Heart left ventricle (tissue), 16 donors: ENCODE measurements at regions not wholly inside any gene's neighbourhood (a gene's known extent, or its start where the extent isn't known, plus 50 kb on each side); places are given as distances from the start of the nearest gene placed in this dataset.

Experiments
- ATAC-seq, 4 donors: fragments of 200-7000 bp; cut with Tn5 transposase; one replicate each; pipeline ENCODE4 v1.9.1; 2020 to 2022; ENCODE audit warnings: moderate library complexity in 4 of 4, mild to moderate bottlenecking in 3 of 4, moderate number of reproducible peaks in 1 of 4
- DNase-seq, 5 donors: peaks; one replicate each; pipeline ENCODE4 v3.0.0-alpha.2; 2020
- H3K27ac ChIP-seq, 12 donors: fragments of 200-600 bp; sonication (generic) in 4 of 12; one replicate each; pipeline versions ENCODE4 v1.5.0 to v1.8.0; 2016 to 2022; ENCODE audit warnings: mild to moderate bottlenecking in 2 of 12
- H3K27me3 ChIP-seq, 9 donors: fragments of 200-600 bp; sonication (generic) in 2 of 9; one replicate each; pipeline versions ENCODE4 v1.5.1 to v1.8.0; 2016 to 2022; ENCODE audit warnings: mild to moderate bottlenecking in 3 of 9
- H3K36me3 ChIP-seq, 9 donors: fragments of 200-600 bp; sonication (generic) in 2 of 9; one replicate each; pipeline versions ENCODE4 v1.5.0 to v1.8.0; 2018 to 2022; ENCODE audit warnings: mild to moderate bottlenecking in 2 of 9
- H3K4me1 ChIP-seq, 12 donors: fragments of 200-600 bp; sonication (generic) in 4 of 12; one replicate each; pipeline versions ENCODE4 v1.5.0 to v1.8.0; 2016 to 2022; ENCODE audit warnings: mild to moderate bottlenecking in 3 of 12
- H3K4me3 ChIP-seq, 12 donors: fragments of 200-600 bp; sonication (generic) in 4 of 12; one replicate each; pipeline versions ENCODE4 v1.5.0 to v1.8.0; 2017 to 2022; ENCODE audit warnings: mild to moderate bottlenecking in 9 of 12, moderate library complexity in 4 of 12
- H3K9me3 ChIP-seq, 12 donors: fragments of 200-600 bp; sonication (generic) in 4 of 12; one replicate each; pipeline versions ENCODE4 v1.5.0 to v1.8.0; 2016 to 2022; ENCODE audit warnings: mild to moderate bottlenecking in 1 of 12
- POLR2A ChIP-seq, 2 donors: fragments of 450-650 bp; IDR thresholded peaks; one replicate each; pipeline ENCODE4 v1.6.1; 2017; ENCODE audit warnings: antibody characterized with exemption in 2 of 2, mild to moderate bottlenecking in 2 of 2, moderate library complexity in 2 of 2
- WGBS, 4 donors: extraction: QIAGEN DNeasy Blood & Tissue Kit in 2 of 4; methylation state at CpG; one replicate each; pipeline versions ENCODE4 v1.1.5 to v1.1.7; 2013 to 2018; 5-methylcytosine and 5-hydroxymethylcytosine counted together
- intact Hi-C, 10 donors: fragments of 100-400 bp; cut with DNase I; formaldehyde crosslinking; loops; one replicate each; pipeline versions ENCODE4 v1.11.1 to v1.14.2; 2022
- TF ChIP-seq, protein P1 (sequence below), 12 donors: fragments of 200-600 bp; sonication (generic) in 4 of 12; IDR thresholded peaks; one replicate each; pipeline versions ENCODE4 v1.5.0 to v1.8.0; 2018 to 2022; ENCODE audit warnings: antibody characterized with exemption in 12 of 12, mild to moderate bottlenecking in 5 of 12
- donor health status: ischemic (EF 13 %, LVEDD 7.1; RV severe dilation, severe dysfunction).
- donor health status: healthy with polysubstance abuse.
- donor health status: DM: no; HTN: yes; CAD: no.
- donor health status: DM: no; HTN: no; CAD: no.
- donor health status: ischemic (EF 25% LVEDD 6.9; RV normal size, moderate dysfunction).
- donor health status: ischemic (EF 25% LVEDD 5.7; RV mildly dilated, moderate dysfunction).
- donor health status: healthy.
- donor health status: DM: yes; HTN: yes; CAD: no.
- donor health status: ischemic (EF 35%, LVEDD 5.7; RV mildly dilated, moderate dysfunction).
- donor health status: nonischemic (EF 11% LVEDD 7.7; RV severe dilation, severe dysfunction).
- donor health status: DM: yes; HTN: yes; CAD: no.
- donor health status: PGD.
- donor health status: ischemic (EF 29% LVEDD 5.4; RV normal size, mild dysfunction).
- donor health status: nonischemic (EF 23%, LVEDD 6.1; RV moderate dilation, normal function).

- H3K27ac ChIP-seq = no peak overlapping the region
- 74 to 94% (median 81%) methylated on average over 1 of the region's 1 CpG for WGBS, 4 donors
- no peak for DNase-seq
- no peaks in the 10 kb centered on the region for H3K36me3 ChIP-seq
- ATAC-seq = peak in 2 of 4 donors; percentile 45 to 49
- intact Hi-C loops = no loop called here
- no peaks in the 10 kb centered on the region for H3K27me3 ChIP-seq
- TF ChIP-seq, protein P1, sequence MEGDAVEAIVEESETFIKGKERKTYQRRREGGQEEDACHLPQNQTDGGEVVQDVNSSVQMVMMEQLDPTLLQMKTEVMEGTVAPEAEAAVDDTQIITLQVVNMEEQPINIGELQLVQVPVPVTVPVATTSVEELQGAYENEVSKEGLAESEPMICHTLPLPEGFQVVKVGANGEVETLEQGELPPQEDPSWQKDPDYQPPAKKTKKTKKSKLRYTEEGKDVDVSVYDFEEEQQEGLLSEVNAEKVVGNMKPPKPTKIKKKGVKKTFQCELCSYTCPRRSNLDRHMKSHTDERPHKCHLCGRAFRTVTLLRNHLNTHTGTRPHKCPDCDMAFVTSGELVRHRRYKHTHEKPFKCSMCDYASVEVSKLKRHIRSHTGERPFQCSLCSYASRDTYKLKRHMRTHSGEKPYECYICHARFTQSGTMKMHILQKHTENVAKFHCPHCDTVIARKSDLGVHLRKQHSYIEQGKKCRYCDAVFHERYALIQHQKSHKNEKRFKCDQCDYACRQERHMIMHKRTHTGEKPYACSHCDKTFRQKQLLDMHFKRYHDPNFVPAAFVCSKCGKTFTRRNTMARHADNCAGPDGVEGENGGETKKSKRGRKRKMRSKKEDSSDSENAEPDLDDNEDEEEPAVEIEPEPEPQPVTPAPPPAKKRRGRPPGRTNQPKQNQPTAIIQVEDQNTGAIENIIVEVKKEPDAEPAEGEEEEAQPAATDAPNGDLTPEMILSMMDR (IDR thresholded peaks at IDR 0.05) = no peak
- TF ChIP-seq POLR2A (IDR thresholded peaks at IDR 0.05) = no peak
- no peaks in the 10 kb centered on the region for H3K9me3 ChIP-seq
- H3K4me1 ChIP-seq = peaks cover 0 to 9% (median 1%) of the 10 kb centered on the region in 12 donors
- no peak overlapping the region for H3K4me3 ChIP-seq
Measured at GRCh38 chr4:81571105-81571504, 99.4 kb upstream of the RASGEF1B start.

GRCh38 chr4:81566161-81566591 is 94.5 kb upstream of the RASGEF1B start:
- H3K27ac ChIP-seq = peak overlapping the region; percentile 51 to 91 (median 75)
- DNase-seq (peak in 2 of 5 donors; percentile 12 to 33), ATAC-seq (peak; percentile 40 to 73 (median 56))
- WGBS, 4 donors = 43 to 52% (median 47%) methylated on average over 5 of the region's 5 CpGs
- intact Hi-C loops = loop anchor here in 1 of 10 donors (10.0 kb wide), 1 partner anchor 91 kb away; the partner anchor contains the start of gene RASGEF1B
- H3K4me1 ChIP-seq = peaks cover 0 to 36% (median 8%) of the 10 kb centered on the region in 12 donors
- TF ChIP-seq, protein P1 (IDR thresholded peaks at IDR 0.05) = no peak
- no peak for TF ChIP-seq POLR2A (IDR thresholded peaks at IDR 0.05)
- H3K9me3 ChIP-seq = no peaks in the 10 kb centered on the region
- H3K36me3 ChIP-seq = no peaks in the 10 kb centered on the region
- peak overlapping the region in 9 of 12 donors; percentile 28 to 47 (median 35) for H3K4me3 ChIP-seq
- H3K27me3 ChIP-seq = no peaks in the 10 kb centered on the region

DNA sequence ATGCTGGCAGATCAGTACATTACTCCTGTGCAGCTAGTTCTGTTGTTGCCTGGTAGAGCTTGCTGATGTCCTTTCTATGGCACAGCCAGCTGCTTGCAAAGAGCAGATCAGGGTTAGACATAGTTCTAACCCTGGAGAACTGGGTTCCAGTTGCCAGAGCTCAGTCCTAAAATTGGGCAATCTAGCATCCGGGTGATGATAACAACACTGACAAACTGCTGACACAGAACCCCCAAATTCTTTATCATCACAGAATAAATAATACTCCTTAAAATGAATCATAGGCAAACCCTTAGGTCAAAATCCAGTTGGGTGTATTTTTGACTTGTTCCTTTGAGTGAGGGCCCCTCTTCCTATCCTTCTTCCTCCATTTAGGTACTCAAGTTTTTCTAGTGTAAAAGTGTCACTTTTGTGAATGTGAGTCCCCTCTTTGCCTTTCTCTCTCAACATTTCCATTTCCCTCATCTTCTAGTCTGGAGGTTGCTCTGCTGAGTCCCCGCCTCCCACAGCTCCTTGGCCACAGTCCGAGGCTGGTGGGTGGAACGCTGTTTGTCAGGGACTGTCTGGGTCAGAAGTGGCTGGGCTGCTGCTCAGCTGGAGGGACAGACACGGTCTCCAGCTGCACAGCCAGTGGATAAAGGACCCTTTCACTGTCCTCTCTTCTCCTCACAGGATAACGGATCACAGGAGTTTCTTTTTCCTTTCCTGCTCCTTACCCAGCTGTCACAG is 93.6 kb upstream of the RASGEF1B start:
- TF ChIP-seq, protein P1 (IDR thresholded peaks at IDR 0.05) = no peak
- TF ChIP-seq POLR2A (IDR thresholded peaks at IDR 0.05) = peak in 1 of 2 donors; percentile 36
- Histone ChIP-seq H3K4me3 (peak overlapping the region in 9 of 12 donors; percentile 28 to 47 (median 35)), H3K36me3 (no peaks in the 10 kb centered on the region), H3K27ac (peak overlapping the region; percentile 51 to 91 (median 75)), H3K27me3 (no peaks in the 10 kb centered on the region), H3K9me3 (no peaks in the 10 kb centered on the region), H3K4me1 (peaks cover 0 to 36% (median 8%) of the 10 kb centered on the region in 12 donors)
- intact Hi-C loops = loop anchor here in 1 of 10 donors (10.0 kb wide), 1 partner anchor 91 kb away; the partner anchor contains the start of gene RASGEF1B
- DNase-seq (peak; percentile 86 to 90 (median 88)), ATAC-seq (peak; percentile 95 to 98 (median 97))
- WGBS, 4 donors = 14 to 32% (median 17%) methylated on average over 6 of the region's 6 CpGs

- Histone ChIP-seq H3K36me3 (no peaks in the 10 kb centered on the region), H3K4me1 (peaks cover 0 to 36% (median 8%) of the 10 kb centered on the region in 12 donors), H3K27me3 (no peaks in the 10 kb centered on the region), H3K4me3 (no peak overlapping the region), H3K9me3 (no peaks in the 10 kb centered on the region), H3K27ac (no peak overlapping the region)
- DNase-seq (no peak), ATAC-seq (no peak)
- 81 to 89% (median 87%) methylated on average over 3 of the region's 3 CpGs for WGBS, 4 donors
- no peak for TF ChIP-seq POLR2A (IDR thresholded peaks at IDR 0.05)
- TF ChIP-seq, protein P1 (IDR thresholded peaks at IDR 0.05) = no peak
- intact Hi-C loops = loop anchor here in 1 of 10 donors (10.0 kb wide), 1 partner anchor 89 kb away; the partner anchor contains the start of gene RASGEF1B
Measured at GRCh38 chr4:81564025-81564424, 92.3 kb upstream of the RASGEF1B start.
